Hepatocyte (in vitro differentiated cells): ENCODE measurements at regions not wholly inside any gene's neighbourhood (a gene's known extent, or its start where the extent isn't known, plus 50 kb on each side); places are given as distances from the start of the nearest gene placed in this dataset.

ENCODE experiments used
- EZH2phosphoT487 ChIP-seq: fragments of 200-600 bp; sonication (generic); IDR thresholded peaks from one replicate; pipeline ENCODE4 v1.6.1; 2018; ENCODE audit warnings: antibody characterized with exemption, mild to moderate bottlenecking, low read depth, moderate library complexity; ENCODE audit not compliant: unreplicated experiment, severe bottlenecking
- TF ChIP-seq, protein P1 (sequence below): fragments of 200-600 bp; sonication (generic); IDR thresholded peaks from 2 replicates; pipeline ENCODE4 v1.5.1; 2016; ENCODE audit warnings: antibody characterized with exemption, mild to moderate bottlenecking; ENCODE audit not compliant: poor library complexity

DNA sequence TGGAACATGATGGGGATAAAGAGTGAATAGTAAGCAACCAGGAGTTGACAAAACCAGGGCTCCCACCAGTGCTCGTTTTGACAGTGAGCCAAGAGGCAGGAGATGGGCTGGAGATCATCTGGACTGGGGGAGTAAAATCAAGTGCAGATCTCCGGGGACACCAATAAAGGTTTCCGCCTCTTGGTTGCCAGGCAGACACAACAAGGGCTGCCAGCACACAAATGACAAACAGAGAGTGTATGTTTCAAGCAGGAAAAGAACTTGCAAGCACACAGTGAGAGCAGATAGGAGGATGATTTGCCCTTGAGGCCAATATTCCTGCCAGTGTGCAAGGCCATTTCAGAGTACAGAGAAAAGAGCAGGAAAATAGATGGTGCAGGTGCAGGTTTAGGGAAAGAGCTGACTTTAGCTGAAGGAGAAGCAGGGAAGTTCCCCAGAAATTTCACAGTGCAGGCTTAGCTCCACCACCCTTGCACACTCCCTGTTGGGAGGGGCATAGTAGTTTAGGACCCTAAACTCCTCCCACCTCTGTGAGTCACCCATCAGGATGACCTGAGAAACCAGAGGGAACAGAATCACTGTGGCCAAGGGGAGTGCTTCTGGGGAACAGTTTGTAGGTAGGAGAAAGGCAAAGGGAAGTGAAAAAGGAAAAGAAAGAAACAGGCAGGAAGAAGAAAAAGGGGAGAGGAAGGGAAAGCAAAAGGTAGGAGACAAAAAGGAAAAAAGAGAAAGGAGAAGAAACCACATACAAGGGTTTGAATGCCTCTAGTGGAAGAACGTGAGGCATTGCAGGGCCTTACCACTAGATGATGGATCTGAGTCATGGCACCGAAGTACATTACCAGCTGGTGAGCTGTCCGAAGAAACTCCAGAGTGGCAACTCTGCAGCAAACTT, 404.4 kb downstream of the SLC6A15 start:
- TF ChIP-seq EZH2phosphoT487 = no peak
- TF ChIP-seq, protein P1, sequence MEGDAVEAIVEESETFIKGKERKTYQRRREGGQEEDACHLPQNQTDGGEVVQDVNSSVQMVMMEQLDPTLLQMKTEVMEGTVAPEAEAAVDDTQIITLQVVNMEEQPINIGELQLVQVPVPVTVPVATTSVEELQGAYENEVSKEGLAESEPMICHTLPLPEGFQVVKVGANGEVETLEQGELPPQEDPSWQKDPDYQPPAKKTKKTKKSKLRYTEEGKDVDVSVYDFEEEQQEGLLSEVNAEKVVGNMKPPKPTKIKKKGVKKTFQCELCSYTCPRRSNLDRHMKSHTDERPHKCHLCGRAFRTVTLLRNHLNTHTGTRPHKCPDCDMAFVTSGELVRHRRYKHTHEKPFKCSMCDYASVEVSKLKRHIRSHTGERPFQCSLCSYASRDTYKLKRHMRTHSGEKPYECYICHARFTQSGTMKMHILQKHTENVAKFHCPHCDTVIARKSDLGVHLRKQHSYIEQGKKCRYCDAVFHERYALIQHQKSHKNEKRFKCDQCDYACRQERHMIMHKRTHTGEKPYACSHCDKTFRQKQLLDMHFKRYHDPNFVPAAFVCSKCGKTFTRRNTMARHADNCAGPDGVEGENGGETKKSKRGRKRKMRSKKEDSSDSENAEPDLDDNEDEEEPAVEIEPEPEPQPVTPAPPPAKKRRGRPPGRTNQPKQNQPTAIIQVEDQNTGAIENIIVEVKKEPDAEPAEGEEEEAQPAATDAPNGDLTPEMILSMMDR = peak; percentile 30
